Activated CD8-positive, alpha-beta memory T cell treated with anti-CD3 and anti-CD28 coated beads, Interleukin-2, amount 50 U/mL, for 48 hours (primary cell): ENCODE measurements at regions not wholly inside any gene's neighbourhood (a gene's known extent, or its start where the extent isn't known, plus 50 kb on each side); places are given as distances from the start of the nearest gene placed in this dataset.

Experiments used
- DNase-seq: peaks from one replicate; pipeline ENCODE4 v3.0.0-alpha.2; 2020

- DNase-seq, result no peak
Observed at GRCh38 chr15:77702211-77702957, 69.7 kb upstream of the LINGO1 start.

- DNase-seq, result no peak
Observed at GRCh38 chr15:77698481-77698880, 65.8 kb upstream of the LINGO1 start.

GRCh38 chr15:77697893-77698292 lies 65.2 kb upstream of the LINGO1 start:
- no peak for DNase-seq

GRCh38 chr15:77696871-77697270 lies 64.2 kb upstream of the LINGO1 start:
- DNase-seq, result no peak

- no peak for DNase-seq
Observed at GRCh38 chr15:77695961-77696582, 63.4 kb upstream of the LINGO1 start.

GRCh38 chr15:77695548-77695947 lies 62.8 kb upstream of the LINGO1 start:
- DNase-seq, result no peak

GRCh38 chr15:77693576-77693975 lies 60.9 kb upstream of the LINGO1 start:
- DNase-seq, result no peak

GRCh38 chr15:77692614-77693013 lies 59.9 kb upstream of the LINGO1 start:
- DNase-seq, result no peak

- DNase-seq, result no peak
Observed at GRCh38 chr15:77691607-77692006, 58.9 kb upstream of the LINGO1 start.

GRCh38 chr15:77689821-77690220 lies 57.1 kb upstream of the LINGO1 start:
- no peak for DNase-seq

- no peak for DNase-seq
Observed at GRCh38 chr15:77688693-77689092, 56.0 kb upstream of the LINGO1 start.

- DNase-seq, result no peak
Observed at GRCh38 chr15:77688266-77688665, 55.6 kb upstream of the LINGO1 start.

- DNase-seq, result no peak
Observed at GRCh38 chr15:77685082-77685815, 52.5 kb upstream of the LINGO1 start.

GRCh38 chr15:77684341-77685081 lies 51.8 kb upstream of the LINGO1 start:
- DNase-seq, result no peak

GRCh38 chr15:77682564-77682963 lies 49.9 kb upstream of the LINGO1 start:
- DNase-seq, result no peak
